Epithelial cell of proximal tubule (primary cell): ENCODE measurements at regions not wholly inside any gene's neighbourhood (a gene's known extent, or its start where the extent isn't known, plus 50 kb on each side); places are given as distances from the start of the nearest gene placed in this dataset.

Experiments used
- DNase-seq: peaks from one replicate; pipeline ENCODE4 v3.0.0-alpha.2; 2011; ENCODE audit warnings: low read depth
- H3K4me3 ChIP-seq: 2 replicates; pipeline ENCODE4 v1.5.1; 2011; ENCODE audit warnings: low read depth, mild to moderate bottlenecking, low read length
- TF ChIP-seq, protein P1 (sequence below): conservative IDR thresholded peaks from 2 replicates; pipeline ENCODE4 v1.5.1; 2012; ENCODE audit warnings: low read depth, mild to moderate bottlenecking, low read length

- TF ChIP-seq, protein P1, sequence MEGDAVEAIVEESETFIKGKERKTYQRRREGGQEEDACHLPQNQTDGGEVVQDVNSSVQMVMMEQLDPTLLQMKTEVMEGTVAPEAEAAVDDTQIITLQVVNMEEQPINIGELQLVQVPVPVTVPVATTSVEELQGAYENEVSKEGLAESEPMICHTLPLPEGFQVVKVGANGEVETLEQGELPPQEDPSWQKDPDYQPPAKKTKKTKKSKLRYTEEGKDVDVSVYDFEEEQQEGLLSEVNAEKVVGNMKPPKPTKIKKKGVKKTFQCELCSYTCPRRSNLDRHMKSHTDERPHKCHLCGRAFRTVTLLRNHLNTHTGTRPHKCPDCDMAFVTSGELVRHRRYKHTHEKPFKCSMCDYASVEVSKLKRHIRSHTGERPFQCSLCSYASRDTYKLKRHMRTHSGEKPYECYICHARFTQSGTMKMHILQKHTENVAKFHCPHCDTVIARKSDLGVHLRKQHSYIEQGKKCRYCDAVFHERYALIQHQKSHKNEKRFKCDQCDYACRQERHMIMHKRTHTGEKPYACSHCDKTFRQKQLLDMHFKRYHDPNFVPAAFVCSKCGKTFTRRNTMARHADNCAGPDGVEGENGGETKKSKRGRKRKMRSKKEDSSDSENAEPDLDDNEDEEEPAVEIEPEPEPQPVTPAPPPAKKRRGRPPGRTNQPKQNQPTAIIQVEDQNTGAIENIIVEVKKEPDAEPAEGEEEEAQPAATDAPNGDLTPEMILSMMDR = no peak
- H3K4me3 ChIP-seq = no peak overlapping the region
- DNase-seq = no peak
Observed at GRCh38 chr1:147824001-147824400, 63.6 kb upstream of the GJA5 start.

GRCh38 chr1:147824798-147825197, 64.4 kb upstream of the GJA5 start:
- no peak overlapping the region for H3K4me3 ChIP-seq
- TF ChIP-seq, protein P1 = no peak
- DNase-seq = no peak

GRCh38 chr1:147825586-147825985, 65.2 kb upstream of the GJA5 start:
- TF ChIP-seq, protein P1 = no peak
- H3K4me3 ChIP-seq = no peak overlapping the region
- DNase-seq = no peak

DNA sequence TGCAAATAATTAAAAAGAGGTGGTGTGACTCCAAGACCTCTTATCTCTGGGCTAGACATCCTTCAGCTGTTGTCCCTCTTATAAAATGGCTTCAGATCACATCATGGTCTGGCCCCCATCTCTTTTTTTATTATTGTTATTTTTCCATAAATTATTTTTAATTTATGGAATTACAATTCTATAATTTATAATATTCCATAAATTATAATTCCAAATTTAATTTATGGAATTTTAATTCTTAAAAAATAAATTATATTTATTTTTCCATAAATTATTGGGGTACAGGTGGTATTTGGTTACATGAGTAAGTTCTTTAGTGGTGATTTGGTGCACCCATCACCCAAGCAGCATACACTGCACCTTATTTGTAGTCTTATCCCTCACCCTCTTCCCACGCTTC, 65.9 kb upstream of the GJA5 start:
- no peak for DNase-seq
- TF ChIP-seq, protein P1 = no peak
- H3K4me3 ChIP-seq = no peak overlapping the region

DNA sequence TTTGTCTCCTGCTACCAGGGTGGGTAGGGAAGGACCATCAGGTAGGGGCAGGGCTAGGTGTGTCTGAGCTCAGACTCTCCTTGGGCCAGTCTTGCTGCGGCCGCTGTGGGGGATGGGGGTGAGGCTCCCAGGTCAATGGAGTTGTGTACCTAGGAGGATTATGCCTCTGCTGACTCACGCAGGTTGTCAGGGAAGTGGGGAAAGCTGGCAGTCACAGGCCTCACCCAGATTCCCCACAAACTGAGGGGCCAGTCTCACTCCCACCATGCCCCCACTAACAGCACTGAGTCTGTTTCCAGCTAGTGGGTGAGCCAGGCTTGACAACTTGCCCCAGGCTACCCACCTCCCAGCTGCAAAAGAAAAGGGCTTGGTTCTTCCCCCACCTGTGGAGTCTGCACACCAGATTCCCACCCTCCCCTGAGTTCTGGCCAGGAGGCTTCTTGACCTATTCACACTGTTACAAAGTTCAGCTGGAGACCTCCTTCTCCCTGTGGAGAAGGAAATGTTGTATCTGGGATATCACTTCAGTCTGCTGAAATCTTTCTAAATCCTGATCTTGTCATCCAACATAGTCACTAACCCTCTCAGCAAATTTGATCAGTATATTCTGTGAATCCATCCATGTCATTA, 69.2 kb upstream of the GJA8 start:
- no peak for DNase-seq
- TF ChIP-seq, protein P1 = no peak
- no peak overlapping the region for H3K4me3 ChIP-seq

GRCh38 chr1:147834181-147834580, 68.4 kb upstream of the GJA8 start:
- no peak overlapping the region for H3K4me3 ChIP-seq
- TF ChIP-seq, protein P1 = no peak
- no peak for DNase-seq

DNA sequence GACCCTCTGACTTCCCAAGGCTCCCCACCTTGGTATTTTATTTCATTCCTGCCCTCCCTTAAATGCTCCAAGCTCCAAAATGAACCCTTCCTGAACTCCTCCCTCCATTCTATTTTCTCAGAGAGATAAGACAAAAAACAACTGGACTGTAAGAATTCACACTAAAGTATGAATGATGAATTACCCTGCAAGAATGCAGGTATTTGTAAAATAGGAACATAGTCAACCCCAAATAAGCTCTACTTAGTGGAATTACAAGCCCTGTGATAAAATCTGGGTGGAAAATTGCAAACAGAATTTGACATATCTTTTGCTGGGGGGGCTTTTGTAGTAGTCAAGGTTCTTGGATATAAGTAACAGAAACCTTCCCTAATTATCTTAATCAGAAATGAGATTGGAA, 67.8 kb upstream of the GJA8 start:
- no peak for DNase-seq
- H3K4me3 ChIP-seq = no peak overlapping the region
- TF ChIP-seq, protein P1 = no peak
